Tibial nerve (tissue), 4 donors: ENCODE measurements at regions not wholly inside any gene's neighbourhood (a gene's known extent, or its start where the extent isn't known, plus 50 kb on each side); places are given as distances from the start of the nearest gene placed in this dataset.

Experiments used
- DNase-seq, 2 donors: peaks; one replicate each; pipeline ENCODE4 v3.0.0-alpha.2; 2019; ENCODE audit warnings: low spot score in 2 of 2
- H3K27ac ChIP-seq, 4 donors: fragments of 200-600 bp; sonication (generic) in 3 of 4; one replicate each; pipeline ENCODE4 v1.5.1; 2017 to 2019; ENCODE audit warnings: mild to moderate bottlenecking in 1 of 4
- H3K27me3 ChIP-seq, 2 donors: fragments of 200-600 bp; sonication (generic) in 1 of 2; one replicate each; pipeline versions ENCODE4 v1.5.1 to v1.6.0; 2017 to 2019
- H3K36me3 ChIP-seq, 3 donors: fragments of 200-600 bp; sonication (generic); one replicate each; pipeline ENCODE4 v1.5.1; 2018 to 2019
- H3K4me1 ChIP-seq, 4 donors: fragments of 200-600 bp; sonication (generic) in 3 of 4; one replicate each; pipeline ENCODE4 v1.5.1; 2017 to 2019
- H3K4me3 ChIP-seq, 4 donors: fragments of 200-600 bp; sonication (generic) in 3 of 4; one replicate each; pipeline ENCODE4 v1.5.1; 2017 to 2019; ENCODE audit warnings: mild to moderate bottlenecking in 1 of 4, moderate library complexity in 1 of 4
- H3K9me3 ChIP-seq, 4 donors: fragments of 200-600 bp; sonication (generic) in 3 of 4; one replicate each; pipeline ENCODE4 v1.5.1; 2017 to 2019
- CTCF ChIP-seq, 5 experiments: fragments of 200-600 bp in 3 of 5; fragments of 450-650 bp in 2 of 5; sonication (generic) in 3 of 5; IDR thresholded peaks; one replicate each; pipeline ENCODE4 v1.5.1; 2016 to 2019; ENCODE audit warnings: antibody characterized with exemption in 5 of 5, mild to moderate bottlenecking in 3 of 5, moderate library complexity in 2 of 5
- EP300 ChIP-seq, 2 donors: sonication (generic); formaldehyde crosslinking; IDR thresholded peaks; one replicate each; pipeline ENCODE4 v1.6.1; 2017; ENCODE audit warnings: antibody characterized with exemption in 2 of 2, mild to moderate bottlenecking in 1 of 2
- POLR2A ChIP-seq, 2 donors: fragments of 450-650 bp; IDR thresholded peaks; one replicate each; pipeline ENCODE4 v1.6.1; 2017; ENCODE audit warnings: antibody characterized with exemption in 2 of 2, mild to moderate bottlenecking in 2 of 2, moderate library complexity in 2 of 2
- whole genome bisulfite sequencing, 2 donors: methylation state at CpG; one replicate each; pipeline ENCODE4 v1.1.5; 2018; 5-methylcytosine and 5-hydroxymethylcytosine counted together

GRCh38 chr7:85711894-85712293, 525.0 kb upstream of the SEMA3D start:
- Histone ChIP-seq H3K27me3 (no peaks in the 10 kb centered on the region), H3K4me3 (no peak overlapping the region), H3K4me1 (no peaks in the 10 kb centered on the region), H3K9me3 (no peaks in the 10 kb centered on the region), H3K36me3 (no peaks in the 10 kb centered on the region), H3K27ac (no peak overlapping the region)
- WGBS, 2 donors = 73 to 76% methylated on average over 2 of the region's 2 CpGs
- DNase-seq = no peak
- TF ChIP-seq EP300 (IDR thresholded peaks at IDR 0.05) (no peak), CTCF (IDR thresholded peaks at IDR 0.05) (no peak), POLR2A (IDR thresholded peaks at IDR 0.05) (no peak)

DNA sequence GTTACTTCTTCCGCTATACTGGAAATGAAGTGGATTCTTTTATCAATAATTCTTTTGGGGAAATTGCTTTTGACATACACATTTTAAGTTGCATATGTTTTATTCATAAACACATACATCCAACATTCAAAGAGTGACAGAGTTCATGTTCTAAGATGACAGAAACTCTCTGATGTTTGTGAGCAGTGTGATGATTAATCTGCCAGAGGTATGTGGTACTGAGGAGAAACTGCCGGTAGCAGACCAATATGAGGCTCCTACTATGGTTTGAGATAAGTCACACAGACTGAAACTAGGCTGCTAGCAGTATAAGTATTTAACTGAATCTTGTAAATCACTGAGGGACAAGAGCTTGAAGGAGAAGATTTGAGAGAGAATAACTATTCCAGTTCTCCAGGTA, 524.1 kb upstream of the SEMA3D start:
- DNase-seq = no peak
- no peak overlapping the region for H3K4me3 ChIP-seq
- no peaks in the 10 kb centered on the region for H3K27me3 ChIP-seq
- 87% methylated on average over 2 of the region's 2 CpGs for WGBS, 2 donors
- H3K9me3 ChIP-seq = no peaks in the 10 kb centered on the region
- no peaks in the 10 kb centered on the region for H3K4me1 ChIP-seq
- TF ChIP-seq CTCF (IDR thresholded peaks at IDR 0.05) (no peak), POLR2A (IDR thresholded peaks at IDR 0.05) (no peak), EP300 (IDR thresholded peaks at IDR 0.05) (no peak)
- no peaks in the 10 kb centered on the region for H3K36me3 ChIP-seq
- H3K27ac ChIP-seq = no peak overlapping the region

- no peak overlapping the region for H3K27ac ChIP-seq
- no peaks in the 10 kb centered on the region for H3K27me3 ChIP-seq
- no peaks in the 10 kb centered on the region for H3K4me1 ChIP-seq
- DNase-seq = no peak
- no peaks in the 10 kb centered on the region for H3K9me3 ChIP-seq
- 85 to 88% methylated on average over 1 of the region's 1 CpG for WGBS, 2 donors
- H3K36me3 ChIP-seq = no peaks in the 10 kb centered on the region
- TF ChIP-seq POLR2A (IDR thresholded peaks at IDR 0.05) = no peak
- TF ChIP-seq EP300 (IDR thresholded peaks at IDR 0.05) = no peak
- no peak for TF ChIP-seq CTCF (IDR thresholded peaks at IDR 0.05)
- no peak overlapping the region for H3K4me3 ChIP-seq
These were observed 521.4 kb upstream of the SEMA3D start for GRCh38 chr7:85708221-85708620.

DNA sequence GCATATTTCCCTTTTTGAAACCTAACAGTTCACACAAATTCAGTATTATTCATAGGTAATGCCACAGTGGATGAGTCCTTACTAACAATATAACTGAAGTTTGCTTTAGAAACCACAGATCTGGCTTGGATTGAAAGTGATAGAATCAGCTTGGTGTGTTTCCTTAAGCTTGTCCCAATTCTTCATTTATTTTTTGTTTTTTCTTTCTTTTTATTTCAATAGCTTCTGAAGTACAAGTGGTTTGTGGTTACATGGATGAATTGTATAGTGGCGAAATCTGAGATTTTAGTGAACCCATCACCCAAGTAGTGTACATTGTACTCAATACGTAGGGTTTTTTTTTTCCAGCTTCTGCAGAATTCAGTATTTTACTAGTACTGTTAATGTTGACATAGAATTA, 518.2 kb upstream of the SEMA3D start:
- Histone ChIP-seq H3K27me3 (no peaks in the 10 kb centered on the region), H3K4me1 (no peaks in the 10 kb centered on the region), H3K27ac (no peak overlapping the region), H3K9me3 (no peaks in the 10 kb centered on the region), H3K36me3 (no peaks in the 10 kb centered on the region), H3K4me3 (no peak overlapping the region)
- WGBS, 2 donors = 87 to 94% methylated on average over 2 of the region's 2 CpGs
- TF ChIP-seq EP300 (IDR thresholded peaks at IDR 0.05) (no peak), CTCF (IDR thresholded peaks at IDR 0.05) (no peak), POLR2A (IDR thresholded peaks at IDR 0.05) (no peak)
- DNase-seq = no peak

DNA sequence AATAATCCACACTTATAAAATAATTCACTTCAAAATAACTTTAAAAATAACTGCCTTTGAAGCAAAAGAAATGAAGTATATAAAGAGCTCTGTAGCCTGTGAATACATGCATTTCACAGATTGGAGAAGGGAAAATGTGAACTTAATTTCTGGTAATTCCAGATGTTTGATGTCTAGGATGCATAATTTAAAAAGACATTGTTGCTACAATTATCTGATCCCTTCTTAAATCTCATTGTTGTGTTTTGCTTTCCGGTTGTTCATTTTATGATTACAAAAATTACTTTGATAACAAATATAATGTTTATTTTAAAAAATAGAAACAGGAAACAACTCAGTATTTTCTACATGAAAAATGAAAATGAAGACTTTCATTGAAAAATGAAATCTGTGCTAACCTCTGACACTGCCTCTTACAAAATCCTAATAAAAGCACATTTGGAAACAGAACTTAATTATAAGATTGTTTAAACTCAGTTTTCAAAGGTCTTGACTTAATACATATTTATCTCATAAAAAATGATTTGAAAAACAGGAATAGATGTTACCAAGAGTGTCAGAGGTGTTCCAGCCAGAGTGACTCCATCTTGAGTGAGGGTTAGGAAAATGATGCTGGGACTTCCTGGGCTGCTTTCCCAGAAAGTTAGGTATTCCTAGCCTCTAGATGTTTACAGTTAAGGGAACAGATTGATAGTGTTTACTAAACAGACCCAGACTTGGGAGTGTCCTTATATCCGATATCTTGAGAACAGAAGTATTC, 516.6 kb upstream of the SEMA3D start:
- H3K4me3 ChIP-seq = no peak overlapping the region
- TF ChIP-seq EP300 (IDR thresholded peaks at IDR 0.05) = no peak
- TF ChIP-seq POLR2A (IDR thresholded peaks at IDR 0.05) = no peak
- TF ChIP-seq CTCF (IDR thresholded peaks at IDR 0.05) = no peak
- H3K27ac ChIP-seq = no peak overlapping the region
- no peak for DNase-seq
- no peaks in the 10 kb centered on the region for H3K27me3 ChIP-seq
- H3K36me3 ChIP-seq = no peaks in the 10 kb centered on the region
- no peaks in the 10 kb centered on the region for H3K4me1 ChIP-seq
- 66 to 70% methylated on average over 2 of the region's 2 CpGs for WGBS, 2 donors
- H3K9me3 ChIP-seq = no peaks in the 10 kb centered on the region
